A673 (cell line): ENCODE measurements at regions not wholly inside any gene's neighbourhood (a gene's known extent, or its start where the extent isn't known, plus 50 kb on each side); places are given as distances from the start of the nearest gene placed in this dataset.
"Not testable (repeated sequence)": the region's sequence is repeated elsewhere in the genome, so short reads cannot be mapped to it uniquely, and the experiment has no call there.

Experiments
- BruUV-seq: library from RNA; stranded (reverse); fragments of 400-500 nt; replicated peaks from 2 replicates; lab custom pipeline; 2021; lab: Mats Ljungman, UMichigan
- CTCF ChIA-PET: fragments of 300-600 bp; sonication (Branson Sonifier 250); formaldehyde crosslinking; loops from one replicate; lab custom pipeline; 2022; ENCODE audit warnings: antibody characterized with exemption; lab: Charles Lee
- POLR2A ChIA-PET: fragments of 300-600 bp; sonication (Branson Sonifier 250); formaldehyde crosslinking; loops from one replicate; lab custom pipeline; 2022; ENCODE audit warnings: antibody characterized with exemption; ENCODE audit not compliant: low non-redundant PET; lab: Charles Lee
- DNase-seq: peaks from one replicate; pipeline ENCODE4 v3.0.0-alpha.2; 2015; ENCODE audit warnings: low spot score
- H3K27ac ChIP-seq: fragments of 200-600 bp; sonication (generic); 2 replicates; pipeline ENCODE4 v1.5.1; 2016; ENCODE audit warnings: mixed run types, low read depth, mild to moderate bottlenecking, mixed read lengths, antibody characterized with exemption, low read length; ENCODE audit not compliant: poor library complexity, severe bottlenecking
- H3K27me3 ChIP-seq: fragments of 200-600 bp; sonication (generic); replicated peaks from 2 replicates; pipeline ENCODE4 v1.6.1; 2017; ENCODE audit warnings: mixed run types, low read depth, mild to moderate bottlenecking, mixed read lengths, antibody characterized with exemption, low read length; ENCODE audit not compliant: insufficient read depth, poor library complexity
- H3K36me3 ChIP-seq: fragments of 200-600 bp; sonication (generic); 2 replicates; pipeline ENCODE4 v1.6.1; 2016; ENCODE audit warnings: mixed run types, mild to moderate bottlenecking, mixed read lengths, antibody characterized with exemption, low read length; ENCODE audit not compliant: insufficient read depth, poor library complexity, severe bottlenecking
- H3K4me1 ChIP-seq: fragments of 200-600 bp; sonication (generic); 2 replicates; pipeline ENCODE4 v1.6.1; 2017; ENCODE audit warnings: mixed run types, mild to moderate bottlenecking, mixed read lengths, antibody characterized with exemption, low read length; ENCODE audit not compliant: insufficient read depth, poor library complexity, severe bottlenecking
- H3K4me3 ChIP-seq: fragments of 200-600 bp; sonication (generic); 2 replicates; pipeline ENCODE4 v1.5.1; 2016; ENCODE audit warnings: low read depth, mixed run types, mild to moderate bottlenecking, mixed read lengths, low read length; ENCODE audit not compliant: poor library complexity, severe bottlenecking
- H3K9me3 ChIP-seq: fragments of 200-600 bp; sonication (generic); 2 replicates; pipeline ENCODE4 v1.6.1; 2016; ENCODE audit warnings: mixed run types, low read depth, mild to moderate bottlenecking, mixed read lengths, antibody characterized with exemption, low read length; ENCODE audit not compliant: poor library complexity, severe bottlenecking
- EZH2 ChIP-seq: fragments of 200-600 bp; sonication (generic); IDR thresholded peaks from 2 replicates; pipeline ENCODE4 v1.6.1; 2017; ENCODE audit warnings: borderline replicate concordance, low read depth, mild to moderate bottlenecking, mixed read lengths, antibody characterized with exemption, low read length; ENCODE audit not compliant: poor library complexity, severe bottlenecking
- intact Hi-C: fragments of 100-400 bp; cut with micrococcal nuclease; formaldehyde crosslinking; loops from one replicate; pipeline ENCODE4 v1.10.0; 2022; ENCODE audit not compliant: unreplicated experiment
- TF ChIP-seq, protein P1 (sequence below): fragments of 300-800, 200-600 bp; sonication (generic); conservative IDR thresholded peaks from 2 replicates; pipeline ENCODE4 v1.5.1; 2017; ENCODE audit warnings: low read depth, mild to moderate bottlenecking, antibody characterized with exemption, low read length, moderate library complexity, mixed read lengths

DNA sequence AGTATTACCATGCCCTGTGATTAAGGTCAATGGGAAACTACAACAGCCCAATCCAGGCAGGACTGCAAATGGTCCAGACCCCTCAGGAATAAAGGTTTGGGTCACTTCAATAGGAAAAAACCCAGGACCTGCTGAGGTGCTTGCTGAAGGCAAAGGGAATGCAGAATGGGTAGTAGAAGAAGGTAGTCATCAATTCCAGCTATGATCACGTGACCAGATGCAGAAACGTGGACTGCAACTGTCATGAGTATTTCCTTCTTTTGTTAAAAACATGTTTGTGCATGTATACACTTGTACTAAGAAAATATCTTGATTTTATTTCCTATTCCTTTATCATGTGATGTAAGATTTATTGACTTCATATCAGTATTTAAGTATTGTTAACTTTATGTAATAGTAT is 319.6 kb upstream of the FGF16 start:
- H3K27ac ChIP-seq, H3K36me3 ChIP-seq, POLR2A ChIA-PET, H3K9me3 ChIP-seq, H3K27me3 ChIP-seq, intact Hi-C loops, H3K4me3 ChIP-seq, CTCF ChIA-PET, DNase-seq, H3K4me1 ChIP-seq, BruUV-seq: not testable (repeated sequence)

DNA sequence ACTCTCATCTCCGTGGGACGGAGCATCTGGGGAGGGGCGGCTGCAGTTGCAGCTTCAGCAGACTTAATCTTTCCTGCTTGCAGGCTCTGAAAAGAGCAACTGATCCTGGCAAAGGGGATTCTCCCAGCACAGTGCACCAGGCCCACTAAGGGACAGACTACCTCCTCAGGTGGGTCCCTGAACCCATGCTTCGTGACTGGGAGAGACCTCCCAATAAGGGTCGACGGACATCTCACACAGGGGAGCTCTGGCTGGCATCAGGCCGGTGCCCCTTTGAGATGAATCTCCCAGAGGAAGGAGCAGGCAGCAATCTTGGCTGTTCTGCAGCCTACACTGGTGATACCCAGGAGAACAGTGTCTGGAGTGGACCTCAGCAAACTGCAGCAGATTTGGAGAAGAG is 303.3 kb upstream of the FGF16 start:
- no peak for DNase-seq
- TF ChIP-seq, protein P1, sequence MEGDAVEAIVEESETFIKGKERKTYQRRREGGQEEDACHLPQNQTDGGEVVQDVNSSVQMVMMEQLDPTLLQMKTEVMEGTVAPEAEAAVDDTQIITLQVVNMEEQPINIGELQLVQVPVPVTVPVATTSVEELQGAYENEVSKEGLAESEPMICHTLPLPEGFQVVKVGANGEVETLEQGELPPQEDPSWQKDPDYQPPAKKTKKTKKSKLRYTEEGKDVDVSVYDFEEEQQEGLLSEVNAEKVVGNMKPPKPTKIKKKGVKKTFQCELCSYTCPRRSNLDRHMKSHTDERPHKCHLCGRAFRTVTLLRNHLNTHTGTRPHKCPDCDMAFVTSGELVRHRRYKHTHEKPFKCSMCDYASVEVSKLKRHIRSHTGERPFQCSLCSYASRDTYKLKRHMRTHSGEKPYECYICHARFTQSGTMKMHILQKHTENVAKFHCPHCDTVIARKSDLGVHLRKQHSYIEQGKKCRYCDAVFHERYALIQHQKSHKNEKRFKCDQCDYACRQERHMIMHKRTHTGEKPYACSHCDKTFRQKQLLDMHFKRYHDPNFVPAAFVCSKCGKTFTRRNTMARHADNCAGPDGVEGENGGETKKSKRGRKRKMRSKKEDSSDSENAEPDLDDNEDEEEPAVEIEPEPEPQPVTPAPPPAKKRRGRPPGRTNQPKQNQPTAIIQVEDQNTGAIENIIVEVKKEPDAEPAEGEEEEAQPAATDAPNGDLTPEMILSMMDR = no peak
- TF ChIP-seq EZH2 = no peak
- POLR2A ChIA-PET = no interaction called here
- intact Hi-C loops = no loop called here
- H3K36me3 ChIP-seq = no peaks in the 10 kb centered on the region
- no peak overlapping the region for H3K4me3 ChIP-seq
- H3K4me1 ChIP-seq = no peaks in the 10 kb centered on the region
- CTCF ChIA-PET = no interaction called here
- H3K27me3 ChIP-seq = no peaks in the 10 kb centered on the region
- H3K27ac ChIP-seq = no peak overlapping the region
- no TSS peak for BruUV-seq
- H3K9me3 ChIP-seq = peaks cover 8% of the 10 kb centered on the region

DNA sequence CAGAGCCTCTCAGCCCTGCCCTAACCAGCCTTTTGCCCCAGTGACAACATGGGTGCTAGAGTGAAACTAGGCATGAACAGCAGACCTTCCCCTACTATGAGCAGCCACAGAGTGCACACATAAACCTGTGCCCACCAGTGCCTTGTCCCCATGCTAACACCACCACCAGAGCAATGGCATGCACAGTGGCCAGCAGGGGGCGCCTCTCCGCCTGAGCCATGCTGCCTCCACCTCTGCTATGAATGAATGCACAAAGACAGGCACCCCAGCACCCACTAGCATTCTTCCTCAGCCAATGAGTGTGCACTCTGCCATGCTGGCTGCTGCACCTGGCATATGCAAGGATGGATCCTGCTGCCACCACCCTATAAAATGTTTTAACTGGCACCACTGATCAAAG is 286.9 kb upstream of the FGF16 start:
- BruUV-seq = no TSS peak

DNA sequence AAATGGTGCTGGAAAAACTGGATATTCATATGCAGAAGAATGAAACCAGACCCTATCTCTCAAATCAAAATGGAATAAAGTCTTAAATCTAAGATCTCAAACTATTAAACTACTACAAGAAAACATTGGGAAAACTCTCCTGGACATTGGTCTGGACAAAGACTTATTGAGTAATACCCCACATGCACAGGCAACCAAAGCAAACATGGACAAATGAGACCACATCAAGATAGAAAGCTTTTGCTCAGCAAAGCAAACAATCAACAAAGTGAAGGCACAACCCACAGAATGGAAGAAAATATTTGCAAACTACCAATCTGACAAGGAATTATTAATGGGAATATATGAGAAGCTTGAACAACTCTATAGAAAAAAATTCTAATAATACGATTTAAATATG is 284.4 kb upstream of the FGF16 start:
- intact Hi-C loops = no loop called here
- no TSS peak for BruUV-seq
- ChIA-PET CTCF (no interaction called here), POLR2A (no interaction called here)
- peaks cover 4% of the 10 kb centered on the region for H3K9me3 ChIP-seq
- TF ChIP-seq EZH2 = no peak
- TF ChIP-seq, protein P1 = no peak
- no peaks in the 10 kb centered on the region for H3K27me3 ChIP-seq
- no peak for DNase-seq
- H3K36me3 ChIP-seq = no peaks in the 10 kb centered on the region
- H3K27ac ChIP-seq = no peak overlapping the region
- H3K4me3 ChIP-seq = no peak overlapping the region
- H3K4me1 ChIP-seq = no peaks in the 10 kb centered on the region

More for the DNA sequence above, 286.9 kb upstream of the FGF16 start:
- POLR2A ChIA-PET = no interaction called here
- Histone ChIP-seq H3K4me1 (no peaks in the 10 kb centered on the region), H3K9me3 (no peaks in the 10 kb centered on the region), H3K27me3 (no peaks in the 10 kb centered on the region), H3K36me3 (no peaks in the 10 kb centered on the region), H3K4me3 (no peak overlapping the region), H3K27ac (no peak overlapping the region)
- intact Hi-C loops = no loop called here
- CTCF ChIA-PET = no interaction called here
- DNase-seq = peak; percentile 6
- no peak for TF ChIP-seq EZH2
- TF ChIP-seq, protein P1 = peak; percentile 47
